ENCODE measurements at regions not wholly inside any gene's neighbourhood (a gene's known extent, or its start where the extent isn't known, plus 50 kb on each side); places are given as distances from the start of the nearest gene placed in this dataset.

- no peak overlapping the region for H3K23ac ChIP-seq (ENCODE audit: insufficient read length)
- no peak overlapping the region for H2AK5ac ChIP-seq (ENCODE audit: low read depth, low read length)
- CTCF ChIA-PET (ENCODE audit: partially characterized antibody), result no interaction called here
- H3K79me1 ChIP-seq (ENCODE audit: low read depth, low read length), result no peaks in the 10 kb centered on the region
- H3K27ac ChIP-seq (ENCODE audit: low read depth, low read length), result no peak overlapping the region
- H3K27me3 ChIP-seq (replicated peaks in 1 of 4; ENCODE audit: control insufficient read depth in 3 of 4, extremely low read depth in 1 of 4, insufficient read depth in 3 of 4, low read length in 3 of 4), result no peaks in the 10 kb centered on the region
- no peak overlapping the region for H3K4me3 ChIP-seq (ENCODE audit: extremely low read depth in 1 of 4, insufficient read depth in 2 of 4, low read depth in 3 of 4, low read length in 4 of 4)
- no peak overlapping the region for H2BK120ac ChIP-seq (replicated peaks; ENCODE audit: low read depth, low read length)
- H3K18ac ChIP-seq (ENCODE audit: extremely low read depth, low read length), result no peak overlapping the region
- no peaks in the 10 kb centered on the region for H3K36me3 ChIP-seq (ENCODE audit: control insufficient read depth in 2 of 4, insufficient read depth in 4 of 4, low read length in 3 of 4)
- no peak for FAIRE-seq
- DNase-seq (ENCODE audit: low read depth in 1 of 2, low spot score in 2 of 2), result no peak
- H4K8ac ChIP-seq (ENCODE audit: extremely low read depth, insufficient read depth, low read length), result no peak overlapping the region
- no peak overlapping the region for H3K9ac ChIP-seq (replicated peaks in 1 of 4; ENCODE audit: extremely low read depth in 1 of 4, low read depth in 3 of 4, low read length in 3 of 4)
- no peak overlapping the region for H3K14ac ChIP-seq (ENCODE audit: insufficient read length)
- 93% methylated on average over 2 of the region's 2 CpGs; no CpG with 5 or more reads in 1 of the 2 experiments for WGBS, 2 experiments (ENCODE audit: extremely low coverage in 1 of 2, insufficient coverage in 1 of 2, insufficient read length in 1 of 2, insufficient replicate concordance in 2 of 2, low coverage in 1 of 2, low lambda C conversion rate in 2 of 2, missing lambda C conversion rate in 1 of 2)
- no peak overlapping the region for H2AFZ ChIP-seq (ENCODE audit: low read length)
- H2BK15ac ChIP-seq (ENCODE audit: low read length), result no peak overlapping the region
- POLR2A ChIA-PET (ENCODE audit: partially characterized antibody), result no interaction called here
- H2BK20ac ChIP-seq (ENCODE audit: low read length), result no peak overlapping the region
- H3K4me2 ChIP-seq (ENCODE audit: insufficient read depth in 1 of 2, low read depth in 2 of 2, low read length in 2 of 2), result no peak overlapping the region
- H4K91ac ChIP-seq (replicated peaks; ENCODE audit: insufficient read length, low read length), result no peak overlapping the region
- no peak for TF ChIP-seq RAD21 (IDR thresholded peaks at IDR 0.05 in 1 of 2, conservative IDR thresholded peaks at IDR 0.05 in 1 of 2; ENCODE audit: low read depth in 2 of 2, low read length in 2 of 2)
- no peak for TF ChIP-seq PHF8 (conservative IDR thresholded peaks at IDR 0.05; ENCODE audit: low read depth, low read length)
- TF ChIP-seq EGR1 (IDR thresholded peaks at IDR 0.05; ENCODE audit: borderline replicate concordance, low read depth, low read length), result no peak
- TF ChIP-seq YY1 (IDR thresholded peaks at IDR 0.05; ENCODE audit: low read depth, low read length), result no peak
- no peak for TF ChIP-seq SRF (IDR thresholded peaks at IDR 0.05; ENCODE audit: low read depth, low read length)
- no peak for TF ChIP-seq RXRA (IDR thresholded peaks at IDR 0.05; ENCODE audit: insufficient read depth, low read depth, low read length)
- no peak overlapping the region for H3K4ac ChIP-seq (replicated peaks; ENCODE audit: insufficient read length, low read depth, low read length)
- H2BK12ac ChIP-seq (ENCODE audit: low read depth, low read length), result no peak overlapping the region
- no peaks in the 10 kb centered on the region for H3K79me2 ChIP-seq (ENCODE audit: control insufficient read depth in 1 of 2, insufficient read depth in 2 of 2, low read length in 2 of 2)
- no peaks in the 10 kb centered on the region for H4K20me1 ChIP-seq (replicated peaks in 1 of 2; ENCODE audit: control insufficient read depth in 1 of 2, insufficient read depth in 2 of 2, low read length in 2 of 2)
- no peak overlapping the region for H2BK5ac ChIP-seq (ENCODE audit: low read depth, low read length)
- 0 out of 4 replicates have a peak, but pooled peaks cover 0 to 4% of the 10 kb centered on the region in 2 experiments for H3K9me3 ChIP-seq (ENCODE audit: insufficient read depth in 2 of 2, low read depth in 1 of 2, low read length in 1 of 2)
- H4K5ac ChIP-seq (ENCODE audit: insufficient read length, low read depth, low read length), result no peak overlapping the region
- H3K4me1 ChIP-seq (replicated peaks in 1 of 4; ENCODE audit: control insufficient read depth in 3 of 4, insufficient read depth in 4 of 4, low read length in 3 of 4), result no peaks in the 10 kb centered on the region
- H3K56ac ChIP-seq (replicated peaks; ENCODE audit: insufficient read length, low read depth, low read length), result no peak overlapping the region
- no peaks in the 10 kb centered on the region for H3K23me2 ChIP-seq (ENCODE audit: low read depth, low read length)
Observed at GRCh38 chr13:23003446-23003845, 177.3 kb upstream of the SGCG start.
